KMS-11 (cell line): ENCODE measurements at regions not wholly inside any gene's neighbourhood (a gene's known extent, or its start where the extent isn't known, plus 50 kb on each side); places are given as distances from the start of the nearest gene placed in this dataset.

Source experiments
- H2AFZ ChIP-seq: fragments of 200-600 bp; sonication (generic); 2 replicates; pipeline ENCODE4 v1.6.1; 2016; ENCODE audit warnings: antibody characterized with exemption, mixed run types, low read depth
- H3K27ac ChIP-seq: fragments of 200-600 bp; sonication (generic); 2 replicates; pipeline ENCODE4 v1.6.1; 2016; ENCODE audit warnings: mild to moderate bottlenecking, mixed run types
- H3K27me3 ChIP-seq: fragments of 200-600 bp; sonication (generic); 2 replicates; pipeline ENCODE4 v1.6.1; 2017; ENCODE audit warnings: mild to moderate bottlenecking, low read depth, mixed run types, moderate library complexity; ENCODE audit not compliant: insufficient read depth
- H3K36me3 ChIP-seq: fragments of 200-600 bp; sonication (generic); 2 replicates; pipeline ENCODE4 v1.6.1; 2017; ENCODE audit warnings: mild to moderate bottlenecking, mixed run types; ENCODE audit not compliant: insufficient read depth
- H3K4me1 ChIP-seq: fragments of 200-600 bp; sonication (generic); 2 replicates; pipeline ENCODE4 v1.6.1; 2016; ENCODE audit warnings: mild to moderate bottlenecking, low read depth, mixed run types; ENCODE audit not compliant: poor library complexity, severe bottlenecking
- H3K4me2 ChIP-seq: fragments of 200-600 bp; sonication (generic); 2 replicates; pipeline ENCODE4 v1.7.0; 2016; ENCODE audit warnings: mild to moderate bottlenecking, mixed run types
- H3K4me3 ChIP-seq: fragments of 200-600 bp; sonication (generic); IDR thresholded peaks from 2 replicates; pipeline ENCODE4 v1.6.1; 2017; ENCODE audit warnings: low read depth, low read length, mixed read lengths; ENCODE audit not compliant: insufficient read depth
- H3K79me2 ChIP-seq: fragments of 200-600 bp; sonication (generic); 2 replicates; pipeline ENCODE4 v1.6.1; 2016; ENCODE audit warnings: low read depth, mixed run types; ENCODE audit not compliant: insufficient read depth
- H3K9ac ChIP-seq: fragments of 200-600 bp; sonication (generic); 2 replicates; pipeline ENCODE4 v1.6.1; 2016; ENCODE audit warnings: mild to moderate bottlenecking, mixed run types
- H4K20me1 ChIP-seq: fragments of 200-600 bp; sonication (generic); 2 replicates; pipeline ENCODE4 v1.6.1; 2016; ENCODE audit warnings: mild to moderate bottlenecking, mixed run types; ENCODE audit not compliant: insufficient read depth
- CTCF ChIP-seq: fragments of 200-600 bp; sonication (generic); conservative IDR thresholded peaks from 2 replicates; pipeline ENCODE4 v1.6.1; 2017; ENCODE audit warnings: low read depth, mild to moderate bottlenecking, antibody characterized with exemption, low read length, moderate library complexity, mixed read lengths

- Histone ChIP-seq H3K27me3 (no peaks in the 10 kb centered on the region), H3K79me2 (no peaks in the 10 kb centered on the region; the same call in 1 of the 2 replicates), H3K4me2 (no peak overlapping the region), H3K4me1 (no peaks in the 10 kb centered on the region), H3K36me3 (no peaks in the 10 kb centered on the region), H3K9ac (no peak overlapping the region), H3K27ac (no peak overlapping the region), H4K20me1 (no peaks in the 10 kb centered on the region), H2AFZ (no peak overlapping the region), H3K4me3 (no peak overlapping the region)
- no peak for TF ChIP-seq CTCF
Observed at GRCh38 chr2:12637754-12638153, 79.0 kb upstream of the TRIB2 start.

DNA sequence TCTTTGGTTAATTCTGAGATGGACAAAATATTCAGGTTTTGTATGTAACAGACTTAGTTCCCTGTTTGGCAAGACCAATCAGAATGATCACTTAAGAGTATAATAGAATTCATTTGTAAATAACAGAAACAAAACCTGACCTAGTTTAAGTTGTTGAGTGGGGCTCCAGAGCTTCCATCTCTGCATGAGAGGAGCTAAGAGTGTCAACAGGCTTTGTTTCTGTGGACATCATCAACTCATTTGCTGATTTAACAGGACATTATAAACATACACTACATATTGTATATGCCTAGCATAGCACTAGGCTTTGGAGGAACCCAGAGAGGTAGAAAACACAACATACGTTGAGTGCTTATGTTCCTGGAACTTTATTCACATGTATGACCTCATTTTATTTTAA is 75.3 kb upstream of the TRIB2 start:
- Histone ChIP-seq H3K4me1 (no peaks in the 10 kb centered on the region), H3K27ac (no peak overlapping the region), H2AFZ (no peak overlapping the region), H3K4me3 (no peak overlapping the region), H3K9ac (no peak overlapping the region), H3K36me3 (no peaks in the 10 kb centered on the region), H3K4me2 (no peak overlapping the region), H4K20me1 (no peaks in the 10 kb centered on the region), H3K79me2 (no peaks in the 10 kb centered on the region; the same call in 1 of the 2 replicates), H3K27me3 (no peaks in the 10 kb centered on the region)
- TF ChIP-seq CTCF: no peak

GRCh38 chr2:12642332-12642731 is 74.4 kb upstream of the TRIB2 start:
- H2AFZ ChIP-seq: no peak overlapping the region

DNA sequence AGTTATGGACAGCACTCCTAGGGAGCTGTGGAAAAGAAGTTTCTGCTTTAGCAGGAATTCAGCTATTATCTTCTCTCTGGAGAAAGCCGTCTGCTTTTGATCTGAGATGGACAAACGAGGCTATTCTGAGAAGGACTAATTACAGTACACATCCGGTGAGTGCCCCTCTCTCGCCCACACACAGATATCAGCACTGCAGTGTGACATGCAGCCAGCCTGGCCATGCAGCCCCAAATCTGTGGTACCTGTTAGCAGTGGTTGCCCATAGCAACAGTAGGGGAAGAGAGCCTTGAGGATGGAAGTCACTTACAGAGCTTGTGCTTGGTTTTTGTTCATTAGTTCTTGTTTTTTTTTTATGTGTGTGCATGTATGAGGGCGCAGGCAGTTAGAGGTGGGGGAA is 73.9 kb upstream of the TRIB2 start:
- TF ChIP-seq CTCF: no peak

More at GRCh38 chr2:12642332-12642731, 74.4 kb upstream of the TRIB2 start:
- H3K79me2 ChIP-seq: no peaks in the 10 kb centered on the region; the same call in 1 of the 2 replicates
- H3K27me3 ChIP-seq: no peaks in the 10 kb centered on the region
- no peak overlapping the region for H3K4me2 ChIP-seq
- H3K9ac ChIP-seq: no peak overlapping the region
- H3K36me3 ChIP-seq: no peaks in the 10 kb centered on the region
- H3K27ac ChIP-seq: no peak overlapping the region
- no peaks in the 10 kb centered on the region for H4K20me1 ChIP-seq
- no peaks in the 10 kb centered on the region for H3K4me1 ChIP-seq
- no peak overlapping the region for H3K4me3 ChIP-seq
- no peak for TF ChIP-seq CTCF

More for the DNA sequence above, 73.9 kb upstream of the TRIB2 start:
- H3K4me2 ChIP-seq: no peak overlapping the region
- no peaks in the 10 kb centered on the region for H3K36me3 ChIP-seq
- H3K27ac ChIP-seq: no peak overlapping the region
- no peaks in the 10 kb centered on the region for H3K27me3 ChIP-seq
- H2AFZ ChIP-seq: no peak overlapping the region
- H4K20me1 ChIP-seq: no peaks in the 10 kb centered on the region
- H3K4me3 ChIP-seq: no peak overlapping the region
- H3K79me2 ChIP-seq: no peaks in the 10 kb centered on the region; the same call in 1 of the 2 replicates
- H3K9ac ChIP-seq: no peak overlapping the region
- no peaks in the 10 kb centered on the region for H3K4me1 ChIP-seq
